ENCODE measurements at regions not wholly inside any gene's neighbourhood (a gene's known extent, or its start where the extent isn't known, plus 50 kb on each side); places are given as distances from the start of the nearest gene placed in this dataset.

DNA sequence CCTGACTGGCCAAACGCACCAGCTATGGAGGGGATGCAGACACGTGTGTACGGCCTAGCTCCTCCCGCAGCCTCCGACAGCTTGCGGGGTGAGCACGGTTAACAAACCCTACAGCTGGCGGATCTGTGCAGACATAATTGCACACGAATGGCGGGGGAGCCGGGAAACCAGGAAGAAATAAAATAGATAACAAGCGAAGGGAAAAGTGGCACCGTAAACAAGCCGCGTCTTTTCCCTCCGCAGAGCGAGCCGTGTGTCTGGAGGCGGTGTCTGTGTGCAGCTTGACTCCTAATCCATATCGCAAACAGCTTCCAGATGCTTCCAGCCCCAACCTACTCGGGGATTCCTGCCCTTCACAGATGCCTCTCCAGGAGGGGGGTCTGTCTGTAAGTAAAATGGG lies 853.1 kb upstream of the SALL3 start:
- H3K4me3 ChIP-seq: no peak overlapping the region
- no peak for TF ChIP-seq CTCF (IDR thresholded peaks at IDR 0.05)
- no peak for TF ChIP-seq POLR2A (IDR thresholded peaks at IDR 0.05)
- TF ChIP-seq POLR2AphosphoS5 (IDR thresholded peaks at IDR 0.05): no peak

DNA sequence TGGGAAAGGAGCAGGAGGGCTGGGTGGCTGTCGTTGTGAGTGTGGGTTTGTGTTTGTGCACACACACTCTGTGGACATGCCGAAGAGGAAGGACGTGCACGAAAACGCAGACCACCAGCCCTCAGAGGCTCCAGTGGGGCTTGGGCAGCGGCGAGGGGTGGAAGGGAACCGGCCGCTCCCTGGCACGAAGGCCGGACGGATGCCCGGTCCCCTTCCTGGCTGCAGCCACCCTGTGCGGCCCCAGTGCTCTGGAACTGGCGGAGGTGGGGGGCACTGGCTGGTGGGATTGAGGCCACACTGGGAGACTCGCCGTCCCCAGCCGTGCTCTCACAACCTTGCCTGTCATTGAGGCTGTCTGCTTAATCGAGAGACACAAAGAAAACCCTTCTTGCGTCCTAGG lies 852.6 kb upstream of the SALL3 start:
- Histone ChIP-seq H3K4me1 (no peaks in the 10 kb centered on the region), H3K27ac (no peak overlapping the region), H3K9me3 (peaks cover 0 to 5% of the 10 kb centered on the region in 2 donors), H3K36me3 (no peaks in the 10 kb centered on the region), H3K4me3 (no peak overlapping the region), H3K27me3 (peaks cover 0 to 32% of the 10 kb centered on the region in 2 donors)
- no peak for DNase-seq (ENCODE audit: low spot score in 2 of 2)
- intact Hi-C loops (cut with DNase I; ENCODE audit: low total_unique reads): no loop called here
- no peak for TF ChIP-seq POLR2AphosphoS5 (IDR thresholded peaks at IDR 0.05)
- no peak for TF ChIP-seq CTCF (IDR thresholded peaks at IDR 0.05)
- no peak for TF ChIP-seq POLR2A (IDR thresholded peaks at IDR 0.05)

More for the DNA sequence above, 853.1 kb upstream of the SALL3 start:
- Histone ChIP-seq H3K27me3 (peaks cover 0 to 35% of the 10 kb centered on the region in 2 donors), H3K27ac (no peak overlapping the region), H3K9me3 (peaks cover 0 to 5% of the 10 kb centered on the region in 2 donors), H3K36me3 (no peaks in the 10 kb centered on the region), H3K4me1 (no peaks in the 10 kb centered on the region)
- DNase-seq (ENCODE audit: low spot score in 2 of 2): no peak
- intact Hi-C loops (cut with DNase I; ENCODE audit: low total_unique reads): no loop called here

- TF ChIP-seq CTCF (IDR thresholded peaks at IDR 0.05) (no peak), POLR2AphosphoS5 (IDR thresholded peaks at IDR 0.05) (no peak), POLR2A (IDR thresholded peaks at IDR 0.05) (no peak)
- Histone ChIP-seq H3K36me3 (no peaks in the 10 kb centered on the region), H3K27ac (no peak overlapping the region), H3K4me1 (no peaks in the 10 kb centered on the region), H3K27me3 (peaks cover 0 to 32% of the 10 kb centered on the region in 2 donors), H3K4me3 (no peak overlapping the region), H3K9me3 (peaks cover 0 to 5% of the 10 kb centered on the region in 2 donors)
- DNase-seq (ENCODE audit: low spot score in 2 of 2): no peak
- intact Hi-C loops (cut with DNase I; ENCODE audit: low total_unique reads): no loop called here
Measured at GRCh38 chr18:78128004-78128403, 851.6 kb upstream of the SALL3 start.

DNA sequence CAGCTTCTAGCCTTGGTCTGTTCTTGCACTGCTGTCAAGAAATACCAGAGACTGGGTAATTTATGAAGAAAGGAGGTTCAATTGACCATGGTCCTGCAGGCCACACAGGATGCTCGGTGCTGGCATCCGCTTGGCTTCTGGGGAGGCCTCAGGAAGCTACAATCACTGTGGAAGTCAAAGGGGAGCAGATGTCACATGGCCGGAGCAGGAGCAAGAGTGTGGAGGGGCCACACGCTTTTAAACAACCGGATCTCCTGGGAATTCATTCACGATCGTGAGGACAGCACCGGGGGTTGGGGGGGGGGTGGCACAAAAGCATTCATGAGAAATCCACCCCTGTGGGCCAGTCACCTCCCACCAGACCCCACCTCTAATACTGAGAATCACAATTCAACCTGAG lies 850.4 kb upstream of the SALL3 start:
- Histone ChIP-seq H3K9me3 (peaks cover 0 to 5% of the 10 kb centered on the region in 2 donors), H3K4me1 (no peaks in the 10 kb centered on the region), H3K36me3 (no peaks in the 10 kb centered on the region), H3K4me3 (no peak overlapping the region), H3K27me3 (peaks cover 0 to 32% of the 10 kb centered on the region in 2 donors), H3K27ac (no peak overlapping the region)
- DNase-seq (ENCODE audit: low spot score in 2 of 2): no peak
- intact Hi-C loops (cut with DNase I; ENCODE audit: low total_unique reads): no loop called here
- TF ChIP-seq POLR2A (IDR thresholded peaks at IDR 0.05) (no peak), CTCF (IDR thresholded peaks at IDR 0.05) (no peak), POLR2AphosphoS5 (IDR thresholded peaks at IDR 0.05) (no peak)

- intact Hi-C loops (cut with DNase I; ENCODE audit: low total_unique reads): no loop called here
- Histone ChIP-seq H3K4me3 (no peak overlapping the region), H3K27ac (no peak overlapping the region), H3K27me3 (peaks cover 0 to 32% of the 10 kb centered on the region in 2 donors), H3K9me3 (peaks cover 0 to 5% of the 10 kb centered on the region in 2 donors), H3K36me3 (no peaks in the 10 kb centered on the region), H3K4me1 (no peaks in the 10 kb centered on the region)
- TF ChIP-seq POLR2AphosphoS5 (IDR thresholded peaks at IDR 0.05) (no peak), POLR2A (IDR thresholded peaks at IDR 0.05) (no peak), CTCF (IDR thresholded peaks at IDR 0.05) (no peak)
- no peak for DNase-seq (ENCODE audit: low spot score in 2 of 2)
Measured at GRCh38 chr18:78130232-78131195, 849.1 kb upstream of the SALL3 start.
